ENCODE measurements at regions not wholly inside any gene's neighbourhood (a gene's known extent, or its start where the extent isn't known, plus 50 kb on each side); places are given as distances from the start of the nearest gene placed in this dataset.

GRCh38 chr14:89639687-89640086 is 222.7 kb upstream of the FOXN3 start:
- TF ChIP-seq CTCF (IDR thresholded peaks at IDR 0.05; ENCODE audit: poor library complexity, severe bottlenecking) (no peak), EP300 (conservative IDR thresholded peaks at IDR 0.05; ENCODE audit: poor library complexity, severe bottlenecking) (no peak), RAD21 (conservative IDR thresholded peaks at IDR 0.05) (no peak), TAF1 (IDR thresholded peaks at IDR 0.05; ENCODE audit: low read depth) (no peak), EZH2 (IDR thresholded peaks at IDR 0.05; ENCODE audit: borderline replicate concordance, insufficient read depth, low read length, poor library complexity, severe bottlenecking) (no peak), POLR2AphosphoS5 (IDR thresholded peaks at IDR 0.05) (no peak), MXI1 (conservative IDR thresholded peaks at IDR 0.05; ENCODE audit: poor library complexity, severe bottlenecking) (no peak)

All from neural cell (in vitro differentiated cells).